GM21447 (cell line): ENCODE measurements at regions not wholly inside any gene's neighbourhood (a gene's known extent, or its start where the extent isn't known, plus 50 kb on each side); places are given as distances from the start of the nearest gene placed in this dataset.

Source experiments
- ATAC-seq: cut with Tn5 transposase; IDR thresholded peaks from one replicate; pipeline ENCODE4 v1.9.1; 2021; ENCODE audit not compliant: unreplicated experiment

- no peak for ATAC-seq
These were observed 195.4 kb upstream of the KCNJ16 start for GRCh38 chr17:69879576-69879975.

- ATAC-seq, result no peak
These were observed 194.4 kb upstream of the KCNJ16 start for GRCh38 chr17:69880591-69881112.

GRCh38 chr17:69882281-69882680 lies 192.7 kb upstream of the KCNJ16 start:
- ATAC-seq, result no peak

GRCh38 chr17:69883120-69883519 lies 191.9 kb upstream of the KCNJ16 start:
- ATAC-seq, result no peak

GRCh38 chr17:69884356-69884755 lies 190.7 kb upstream of the KCNJ16 start:
- ATAC-seq, result no peak

- no peak for ATAC-seq
These were observed 190.2 kb upstream of the KCNJ16 start for GRCh38 chr17:69884846-69885245.

GRCh38 chr17:69898601-69899000 lies 176.4 kb upstream of the KCNJ16 start:
- ATAC-seq, result no peak

- no peak for ATAC-seq
These were observed 174.9 kb upstream of the KCNJ16 start for GRCh38 chr17:69900101-69900500.

- no peak for ATAC-seq
These were observed 174.2 kb upstream of the KCNJ16 start for GRCh38 chr17:69900829-69901228.

GRCh38 chr17:69906306-69906705 lies 168.7 kb upstream of the KCNJ16 start:
- ATAC-seq, result no peak

GRCh38 chr17:69907132-69907847 lies 167.7 kb upstream of the KCNJ16 start:
- no peak for ATAC-seq

- ATAC-seq, result no peak
These were observed 166.2 kb upstream of the KCNJ16 start for GRCh38 chr17:69908626-69909368.

- no peak for ATAC-seq
These were observed 165.6 kb upstream of the KCNJ16 start for GRCh38 chr17:69909389-69909788.

- no peak for ATAC-seq
These were observed 162.2 kb upstream of the KCNJ16 start for GRCh38 chr17:69912805-69913204.

GRCh38 chr17:69913216-69913615 lies 161.8 kb upstream of the KCNJ16 start:
- ATAC-seq, result no peak

GRCh38 chr17:69913616-69914015 lies 161.4 kb upstream of the KCNJ16 start:
- no peak for ATAC-seq

GRCh38 chr17:69914520-69914919 lies 160.5 kb upstream of the KCNJ16 start:
- ATAC-seq, result no peak

GRCh38 chr17:69916761-69917160 lies 158.3 kb upstream of the KCNJ16 start:
- no peak for ATAC-seq

GRCh38 chr17:69918164-69918563 lies 156.9 kb upstream of the KCNJ16 start:
- no peak for ATAC-seq

GRCh38 chr17:69919789-69920188 lies 155.2 kb upstream of the KCNJ16 start:
- ATAC-seq, result no peak

GRCh38 chr17:69921046-69921445 lies 154.0 kb upstream of the KCNJ16 start:
- no peak for ATAC-seq

GRCh38 chr17:69928611-69929010 lies 146.4 kb upstream of the KCNJ16 start:
- ATAC-seq, result no peak
